GM21390 (cell line): ENCODE measurements at regions not wholly inside any gene's neighbourhood (a gene's known extent, or its start where the extent isn't known, plus 50 kb on each side); places are given as distances from the start of the nearest gene placed in this dataset.

ENCODE experiments used
- ATAC-seq: cut with Tn5 transposase; IDR thresholded peaks from one replicate; pipeline ENCODE4 v1.9.1; 2021; ENCODE audit not compliant: unreplicated experiment

GRCh38 chr13:61873717-61874116 lies 458.1 kb upstream of the PCDH20 start:
- no peak for ATAC-seq

- no peak for ATAC-seq
Observed at GRCh38 chr13:61857198-61857597, 441.5 kb upstream of the PCDH20 start.

DNA sequence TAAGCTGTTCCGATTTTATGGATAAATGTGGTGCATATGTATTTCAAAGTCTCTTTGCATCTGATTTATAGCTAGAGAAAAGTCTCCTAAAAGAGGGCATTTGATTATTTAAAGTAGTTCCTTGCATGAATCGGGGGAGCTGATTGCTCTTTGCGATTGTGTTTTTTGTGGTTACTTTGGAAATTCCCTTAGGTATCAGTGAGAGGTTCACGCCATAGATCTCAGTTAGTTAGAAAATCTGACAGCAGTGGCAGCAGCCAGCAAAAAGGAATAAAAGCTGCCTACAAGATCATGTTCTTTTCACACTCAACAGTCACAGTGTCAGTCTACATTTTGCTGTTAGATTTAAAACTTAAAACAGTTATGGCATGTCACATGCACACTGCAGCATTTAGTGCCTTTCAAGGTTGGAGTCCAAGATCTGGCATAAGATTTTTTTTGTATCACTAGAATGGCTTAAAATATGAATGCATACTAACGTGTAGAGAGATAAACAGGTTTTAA lies 436.5 kb upstream of the PCDH20 start:
- ATAC-seq = no peak

DNA sequence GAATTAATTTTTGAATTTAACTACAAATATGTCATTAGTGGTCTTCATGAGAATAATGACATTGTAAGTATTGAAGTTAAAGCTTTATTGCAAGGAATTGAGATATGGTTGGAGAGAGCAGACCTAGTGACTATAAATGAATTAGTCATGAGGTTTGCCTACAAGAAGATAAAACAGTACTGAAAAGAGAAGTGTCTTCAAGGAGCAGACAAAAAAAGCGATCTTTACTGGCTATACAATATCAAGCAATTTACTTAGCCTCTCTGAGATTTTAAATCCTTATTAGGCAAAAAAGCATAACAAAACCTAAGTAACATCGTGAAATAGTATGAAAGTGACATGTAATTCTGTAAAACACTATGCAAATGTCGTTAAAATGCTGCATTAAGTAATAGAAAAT lies 435.1 kb upstream of the PCDH20 start:
- ATAC-seq = no peak

DNA sequence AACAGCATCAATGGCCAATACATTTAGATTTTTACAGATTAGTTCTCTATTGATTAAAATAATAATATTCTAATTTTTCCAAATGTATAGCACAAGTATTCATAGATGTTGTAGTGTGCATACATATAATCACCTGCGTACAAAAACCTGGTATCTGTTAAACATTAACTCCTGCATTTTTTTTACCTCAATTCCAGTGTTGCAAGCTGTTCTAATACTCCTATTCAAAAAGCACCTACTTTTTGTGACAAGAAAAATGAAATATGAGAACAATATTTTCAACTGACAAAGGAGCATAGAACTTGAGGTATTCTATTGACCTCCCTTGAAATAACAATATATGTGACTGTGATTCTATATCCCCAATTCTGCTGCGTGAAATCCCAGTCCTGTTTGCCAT lies 422.9 kb upstream of the PCDH20 start:
- ATAC-seq = no peak

DNA sequence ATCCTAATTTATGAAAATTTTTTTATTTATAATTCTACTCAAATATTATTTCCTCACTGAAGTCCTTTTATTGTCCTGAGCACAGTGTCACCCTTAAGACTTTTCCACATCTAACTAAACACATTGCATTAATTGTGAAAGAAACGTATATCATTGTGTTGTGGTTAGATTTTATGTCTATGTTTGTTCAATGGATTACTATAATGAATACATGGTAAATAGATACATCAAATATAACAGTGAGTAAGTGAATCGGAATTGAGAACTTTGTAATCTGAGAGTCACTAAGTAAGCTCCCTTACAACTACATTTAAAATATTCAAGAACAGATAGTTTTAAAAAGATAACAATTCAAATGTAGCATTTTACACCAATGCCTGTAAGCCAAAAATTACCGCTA lies 417.6 kb upstream of the PCDH20 start:
- ATAC-seq = no peak

GRCh38 chr13:61831026-61831425 lies 415.4 kb upstream of the PCDH20 start:
- no peak for ATAC-seq

- ATAC-seq = no peak
Observed at GRCh38 chr13:61830475-61830874, 414.8 kb upstream of the PCDH20 start.

- no peak for ATAC-seq
Observed at GRCh38 chr13:61824168-61824567, 408.5 kb upstream of the PCDH20 start.

- no peak for ATAC-seq
Observed at GRCh38 chr13:61812286-61812685, 396.6 kb upstream of the PCDH20 start.

GRCh38 chr13:61810065-61810464 lies 394.4 kb upstream of the PCDH20 start:
- no peak for ATAC-seq

DNA sequence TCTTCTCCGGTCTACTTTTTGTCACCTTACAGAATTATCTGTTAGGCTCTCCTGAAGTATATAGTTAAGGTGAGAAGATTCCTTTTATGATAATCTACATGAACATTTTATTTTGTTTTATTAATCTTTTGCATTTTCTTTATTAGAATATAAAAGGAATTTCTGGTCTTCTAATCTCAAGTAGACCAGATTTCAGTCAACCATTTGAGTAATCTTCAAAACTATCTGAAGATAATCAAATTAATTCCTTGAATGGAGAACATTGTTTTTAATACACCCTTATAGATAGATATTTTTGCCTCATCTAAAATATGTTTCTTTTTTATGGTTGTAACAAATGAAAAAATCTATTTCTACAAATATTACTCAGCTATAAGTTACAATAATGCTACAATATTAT lies 381.7 kb upstream of the PCDH20 start:
- ATAC-seq = no peak

DNA sequence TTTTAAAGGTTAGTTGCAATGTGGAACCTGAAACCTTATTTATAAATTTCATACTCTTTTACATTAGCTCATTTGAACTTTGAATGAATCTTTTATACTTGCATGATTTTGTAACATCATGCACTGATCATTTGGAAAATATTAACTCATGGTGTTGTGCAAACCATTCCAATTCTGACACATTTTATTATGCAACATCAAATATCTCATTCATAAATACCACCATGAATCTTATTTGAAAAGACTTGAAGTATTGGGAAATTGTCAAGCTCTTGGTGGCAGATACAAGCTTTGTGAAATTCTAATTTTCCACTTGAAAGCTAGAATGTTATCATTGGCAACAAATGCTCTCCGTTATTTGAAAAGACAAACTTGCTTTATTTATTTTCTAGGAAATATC lies 379.9 kb upstream of the PCDH20 start:
- ATAC-seq = no peak

- ATAC-seq = no peak
Observed at GRCh38 chr13:61779456-61779855, 363.8 kb upstream of the PCDH20 start.

GRCh38 chr13:61778531-61778930 lies 362.9 kb upstream of the PCDH20 start:
- ATAC-seq = no peak

DNA sequence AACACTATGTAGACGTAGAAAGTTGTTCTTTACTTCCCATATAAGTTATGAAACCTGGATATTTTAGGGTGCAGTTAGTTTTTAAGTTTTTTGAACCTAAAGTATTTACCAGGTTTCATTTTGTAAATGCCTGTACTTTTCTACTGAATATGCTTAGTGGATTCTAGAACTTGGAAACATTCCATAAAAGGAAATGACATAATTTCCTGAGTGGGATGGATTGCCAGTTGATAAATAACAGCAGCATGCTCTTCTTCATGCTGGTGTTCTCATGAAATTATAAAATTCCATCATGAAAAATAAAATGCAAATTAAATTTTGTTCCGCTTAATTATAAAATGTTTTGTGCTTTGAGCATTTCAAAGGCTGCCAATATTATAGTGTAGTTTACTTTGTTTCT lies 362.2 kb upstream of the PCDH20 start:
- no peak for ATAC-seq

- no peak for ATAC-seq
Observed at GRCh38 chr13:61777271-61777670, 361.6 kb upstream of the PCDH20 start.

DNA sequence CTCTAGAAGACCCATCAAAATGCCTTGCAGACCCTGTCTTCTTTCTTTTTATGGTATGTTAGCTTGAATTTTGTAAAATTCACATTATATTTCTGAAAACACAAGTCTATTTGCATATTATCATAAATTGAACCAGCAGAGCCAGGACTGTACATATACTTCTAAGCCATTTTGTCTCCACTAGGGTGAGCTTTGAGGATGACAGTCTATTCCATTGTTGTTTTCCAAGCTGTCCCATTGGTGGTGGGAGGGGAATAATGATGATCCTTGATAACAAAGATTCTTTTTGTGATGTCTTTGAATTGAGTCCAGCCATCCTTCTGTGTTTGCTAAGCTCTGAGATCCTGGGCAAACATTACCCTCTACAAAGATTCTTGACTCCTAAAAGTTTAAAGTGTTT lies 359.3 kb upstream of the PCDH20 start:
- no peak for ATAC-seq

DNA sequence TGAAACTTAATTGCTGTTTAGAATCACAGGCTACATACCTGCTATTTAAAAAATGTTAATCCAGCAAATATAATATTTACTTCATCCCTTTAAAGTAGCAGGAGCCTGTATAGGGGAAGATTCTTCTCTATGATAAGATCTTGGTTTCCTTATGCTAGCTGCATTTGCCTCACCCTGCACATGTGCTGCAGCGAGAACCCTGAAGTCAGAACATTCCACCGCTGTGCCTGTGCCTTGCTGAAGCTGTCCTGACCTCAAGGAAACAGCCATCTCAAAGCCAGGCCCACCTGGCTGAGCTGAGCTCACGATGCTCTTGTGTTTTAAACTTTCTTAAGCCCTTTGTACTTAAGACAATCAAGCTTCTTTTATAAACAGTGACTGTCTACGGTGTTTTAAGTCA lies 355.0 kb upstream of the PCDH20 start:
- ATAC-seq = no peak

GRCh38 chr13:61768175-61768574 lies 352.5 kb upstream of the PCDH20 start:
- no peak for ATAC-seq

DNA sequence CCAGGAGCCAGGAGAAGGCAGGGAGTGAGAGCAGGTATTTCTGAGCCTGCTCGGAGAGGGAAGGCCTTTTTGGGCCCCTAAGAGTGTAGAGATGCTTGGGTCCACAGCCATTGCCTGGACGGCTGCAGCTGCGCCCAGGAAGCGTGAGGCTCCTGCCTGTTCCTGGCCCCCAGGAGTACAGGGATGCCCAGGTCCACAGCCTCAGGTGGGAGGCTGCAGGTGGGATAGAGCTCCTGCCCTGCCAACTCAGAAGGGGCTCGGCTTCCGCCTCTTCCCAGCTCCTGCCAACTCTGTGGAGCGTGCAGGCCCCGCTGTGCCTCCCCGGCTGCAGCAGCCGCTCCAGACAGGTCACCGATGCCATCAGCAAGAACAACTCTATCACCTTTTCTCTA lies 351.0 kb upstream of the PCDH20 start:
- ATAC-seq = no peak

- no peak for ATAC-seq
Observed at GRCh38 chr13:61765940-61766666, 350.5 kb upstream of the PCDH20 start.

- no peak for ATAC-seq
Observed at GRCh38 chr13:61765181-61765742, 349.6 kb upstream of the PCDH20 start.
